ENCODE measurements at regions not wholly inside any gene's neighbourhood (a gene's known extent, or its start where the extent isn't known, plus 50 kb on each side); places are given as distances from the start of the nearest gene placed in this dataset.

DNA sequence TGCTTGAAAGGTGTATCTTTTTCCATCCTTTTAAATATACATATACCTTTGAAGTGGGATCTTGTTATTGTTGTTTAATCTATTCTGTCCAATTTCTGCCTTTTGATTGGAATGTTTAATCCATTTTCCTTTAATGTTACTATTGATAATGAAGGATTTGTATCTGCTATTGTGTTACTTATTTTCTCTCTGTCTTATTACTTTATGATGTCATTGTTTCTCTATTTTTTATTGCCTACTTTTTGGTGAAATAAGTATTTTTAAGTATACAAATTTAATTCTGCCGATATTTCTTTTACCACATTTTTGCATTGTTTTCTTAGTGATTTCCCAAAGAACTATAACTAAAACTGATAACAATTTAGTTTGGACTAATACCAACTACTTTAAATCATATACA, 121.8 kb downstream of the RASSF9 start:
- TF ChIP-seq CTCF (conservative IDR thresholded peaks at IDR 0.05; ENCODE audit: low read length): no peak
- no peak for TF ChIP-seq EZH2phosphoT487 (IDR thresholded peaks at IDR 0.05; ENCODE audit: borderline replicate concordance)

Data from Loucy (cell line).